A673 (cell line): ENCODE measurements at regions not wholly inside any gene's neighbourhood (a gene's known extent, or its start where the extent isn't known, plus 50 kb on each side); places are given as distances from the start of the nearest gene placed in this dataset.

Experiments used
- CTCF ChIP-seq: fragments of 300-800, 200-600 bp; sonication (generic); conservative IDR thresholded peaks from 2 replicates; pipeline ENCODE4 v1.5.1; 2017; ENCODE audit warnings: low read depth, mild to moderate bottlenecking, antibody characterized with exemption, low read length, moderate library complexity, mixed read lengths
- EZH2 ChIP-seq: fragments of 200-600 bp; sonication (generic); IDR thresholded peaks from 2 replicates; pipeline ENCODE4 v1.6.1; 2017; ENCODE audit warnings: borderline replicate concordance, low read depth, mild to moderate bottlenecking, mixed read lengths, antibody characterized with exemption, low read length; ENCODE audit not compliant: poor library complexity, severe bottlenecking

- no peak for TF ChIP-seq CTCF
- TF ChIP-seq EZH2, result no peak
Observed at GRCh38 chr4:22869235-22869634, 176.5 kb downstream of the GBA3 start.
